ENCODE measurements at regions not wholly inside any gene's neighbourhood (a gene's known extent, or its start where the extent isn't known, plus 50 kb on each side); places are given as distances from the start of the nearest gene placed in this dataset.

- Mint-ChIP-seq H3K36me3 (ENCODE audit: low read depth, unreplicated experiment) (no peaks in the 10 kb centered on the region), H3K4me3 (ENCODE audit: unreplicated experiment) (no peak overlapping the region), H3K4me1 (ENCODE audit: low read depth, unreplicated experiment) (peaks cover 2% of the 10 kb centered on the region), H3K9me3 (ENCODE audit: unreplicated experiment) (peaks cover 3% of the 10 kb centered on the region), H3K27me3 (ENCODE audit: low read depth, unreplicated experiment) (no peaks in the 10 kb centered on the region), H3K27ac (ENCODE audit: unreplicated experiment) (no peak overlapping the region)
- Histone ChIP-seq H3K4me3 (ENCODE audit: insufficient read depth, low read depth, low read length) (no peak overlapping the region), H3K36me3 (ENCODE audit: insufficient read depth, low read length) (no peaks in the 10 kb centered on the region), H3K4me2 (ENCODE audit: low read length) (no peak overlapping the region), H2AFZ (ENCODE audit: low read depth, low read length) (no peak overlapping the region), H4K20me1 (ENCODE audit: insufficient read depth, low read length) (no peaks in the 10 kb centered on the region), H3K27me3 (ENCODE audit: insufficient read depth, low read length) (no peaks in the 10 kb centered on the region), H3K27ac (ENCODE audit: low read depth, low read length) (no peak overlapping the region), H3K79me2 (ENCODE audit: insufficient read depth, low read length) (no peaks in the 10 kb centered on the region), H3K9ac (ENCODE audit: low read length) (no peak overlapping the region), H3K9me3 (ENCODE audit: insufficient read depth, low read depth, low read length) (no peaks in the 10 kb centered on the region), H3K4me1 (ENCODE audit: insufficient read depth, low read length) (peaks cover 6% of the 10 kb centered on the region)
- TF ChIP-seq EZH2 (IDR thresholded peaks at IDR 0.05; ENCODE audit: insufficient read depth, low read length) (no peak), CTCF (IDR thresholded peaks at IDR 0.05; ENCODE audit: insufficient read depth, low read depth, low read length) (no peak)
- DNase-seq (ENCODE audit: low read depth) (no peak), FAIRE-seq (no peak)
Measured at GRCh38 chr6:163892824-163893561, 478.5 kb downstream of the QKI start.

GRCh38 chr6:163889904-163890514 lies 475.5 kb downstream of the QKI start:
- H3K36me3 Mint-ChIP-seq (ENCODE audit: low read depth, unreplicated experiment): no peaks in the 10 kb centered on the region
- H3K27ac Mint-ChIP-seq (ENCODE audit: unreplicated experiment): no peak overlapping the region
- Histone ChIP-seq H3K36me3 (ENCODE audit: insufficient read depth, low read length) (no peaks in the 10 kb centered on the region), H3K27me3 (ENCODE audit: insufficient read depth, low read length) (no peaks in the 10 kb centered on the region), H3K9me3 (ENCODE audit: insufficient read depth, low read depth, low read length) (no peaks in the 10 kb centered on the region), H2AFZ (ENCODE audit: low read depth, low read length) (no peak overlapping the region), H3K4me2 (ENCODE audit: low read length) (no peak overlapping the region), H3K9ac (ENCODE audit: low read length) (no peak overlapping the region), H3K79me2 (ENCODE audit: insufficient read depth, low read length) (no peaks in the 10 kb centered on the region), H3K4me1 (ENCODE audit: insufficient read depth, low read length) (no peaks in the 10 kb centered on the region), H4K20me1 (ENCODE audit: insufficient read depth, low read length) (no peaks in the 10 kb centered on the region), H3K4me3 (ENCODE audit: insufficient read depth, low read depth, low read length) (no peak overlapping the region), H3K27ac (ENCODE audit: low read depth, low read length) (no peak overlapping the region)
- no peak overlapping the region for H3K4me3 Mint-ChIP-seq (ENCODE audit: unreplicated experiment)
- H3K27me3 Mint-ChIP-seq (ENCODE audit: low read depth, unreplicated experiment): no peaks in the 10 kb centered on the region
- peaks cover 3% of the 10 kb centered on the region for H3K9me3 Mint-ChIP-seq (ENCODE audit: unreplicated experiment)
- TF ChIP-seq EZH2 (IDR thresholded peaks at IDR 0.05; ENCODE audit: insufficient read depth, low read length): no peak
- no peak for TF ChIP-seq CTCF (IDR thresholded peaks at IDR 0.05; ENCODE audit: insufficient read depth, low read depth, low read length)
- FAIRE-seq: no peak
- no peak for DNase-seq (ENCODE audit: low read depth)
- no peaks in the 10 kb centered on the region for H3K4me1 Mint-ChIP-seq (ENCODE audit: low read depth, unreplicated experiment)
